CD4-positive, alpha-beta T cell treated with Interleukin-4 for 1 hour (primary cell): ENCODE measurements at regions not wholly inside any gene's neighbourhood (a gene's known extent, or its start where the extent isn't known, plus 50 kb on each side); places are given as distances from the start of the nearest gene placed in this dataset.
"Not testable (repeated sequence)": the region's sequence is repeated elsewhere in the genome, so short reads cannot be mapped to it uniquely, and the experiment has no call there.

Experiments used
- DNase-seq, 2 donors: peaks; one replicate each; pipeline ENCODE4 v3.0.0-alpha.2; 2020 to 2022

GRCh38 chr10:11403646-11404045 lies 207.8 kb downstream of the USP6NL start:
- not testable (repeated sequence) for DNase-seq

GRCh38 chr10:11403116-11403515 lies 208.3 kb downstream of the USP6NL start:
- DNase-seq = peak; percentile 70 to 80

DNA sequence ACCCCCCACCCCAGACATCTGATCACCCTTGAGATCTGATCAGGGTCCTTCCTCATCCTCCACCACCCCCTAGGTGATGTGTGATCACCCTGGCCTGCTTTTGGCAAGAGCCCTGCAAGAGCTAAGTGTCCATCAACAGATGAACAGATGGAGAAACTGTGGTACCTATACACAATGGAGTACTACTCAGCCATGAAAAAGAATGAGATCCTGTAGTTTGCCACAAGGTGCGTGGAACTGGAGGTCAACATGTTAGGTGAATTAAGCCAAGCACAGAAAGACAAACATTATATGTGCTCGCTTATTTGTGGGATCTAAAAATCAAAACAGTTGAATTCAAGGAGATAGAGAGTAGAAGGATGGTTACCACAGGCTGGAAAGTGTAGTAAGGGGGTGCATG lies 209.1 kb downstream of the USP6NL start:
- DNase-seq = no peak

DNA sequence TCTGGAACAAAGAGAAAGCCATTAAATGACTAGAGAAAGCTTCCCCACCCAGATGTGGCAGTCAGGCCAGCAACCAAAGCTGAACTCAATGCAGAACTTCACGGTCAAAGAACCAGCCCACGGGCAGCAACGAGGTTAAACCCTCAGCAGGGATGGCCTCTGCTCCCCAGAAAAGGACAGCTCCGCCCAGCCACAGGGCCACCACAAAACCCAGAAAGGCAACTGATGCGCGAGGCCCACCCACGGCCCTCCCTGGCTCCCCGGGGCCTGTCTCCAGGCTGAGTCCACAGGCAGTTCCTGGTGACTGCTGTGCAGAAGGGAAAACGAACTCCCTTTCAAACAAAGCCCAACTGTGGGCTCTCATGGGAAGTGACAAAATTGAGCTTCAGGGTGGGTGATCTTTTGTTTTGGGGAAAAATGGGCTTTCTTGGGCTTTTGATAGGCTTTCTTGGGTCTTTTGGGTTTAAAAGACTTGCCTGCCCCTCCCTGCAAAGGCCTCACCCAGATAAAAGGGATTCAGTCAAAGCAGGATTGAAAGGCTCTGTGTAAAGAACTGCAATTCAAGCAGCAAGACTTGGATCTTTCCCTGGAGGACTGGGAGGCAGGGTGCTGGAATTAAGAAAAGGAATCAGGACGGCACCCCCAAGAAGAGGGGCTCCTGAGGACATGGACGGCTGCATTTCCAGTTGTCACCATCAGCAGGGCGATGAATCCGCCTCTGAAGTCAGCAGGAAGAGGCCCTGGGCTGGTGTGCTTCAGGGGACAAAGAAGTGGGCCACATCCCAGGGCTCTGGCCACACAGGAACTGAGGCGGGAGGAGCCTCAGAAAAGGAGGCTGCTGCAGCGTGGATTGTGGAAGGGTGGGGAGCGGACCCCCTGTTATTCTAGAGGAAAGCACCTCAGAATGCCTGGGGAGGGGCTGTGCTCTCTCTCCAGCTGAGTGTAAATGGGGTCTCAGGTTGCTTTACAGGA lies 209.9 kb downstream of the USP6NL start:
- peak in 1 of 2 donors; percentile 28 for DNase-seq

DNA sequence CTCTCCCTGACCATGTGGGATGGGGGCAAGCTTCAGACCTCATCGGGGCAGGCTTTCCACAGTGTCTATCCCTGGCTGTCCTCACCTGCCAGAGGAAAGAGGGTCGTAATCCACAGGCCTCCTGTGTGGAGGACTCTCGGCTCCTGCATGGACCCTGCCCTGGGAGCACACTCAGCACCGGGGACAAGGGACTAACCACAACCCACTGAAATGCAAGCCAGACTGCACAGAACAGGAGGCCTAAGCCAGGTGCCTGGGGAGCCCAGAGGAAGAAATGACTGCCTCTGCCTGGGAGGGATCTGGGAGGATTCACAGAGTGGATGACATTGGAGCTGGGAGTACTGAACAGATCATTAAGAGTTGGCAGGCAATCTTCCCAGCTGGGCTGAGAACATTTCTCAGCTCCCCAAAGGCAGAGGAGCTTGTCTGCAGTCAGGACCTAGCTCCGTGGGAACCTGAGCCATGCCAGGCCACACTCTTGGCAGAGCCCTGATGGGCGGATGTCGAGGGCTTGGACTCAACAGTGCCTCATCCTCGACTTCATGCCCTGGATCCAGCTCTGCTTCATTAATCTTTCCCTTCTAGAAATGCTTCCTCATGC lies 213.4 kb downstream of the USP6NL start:
- no peak for DNase-seq

- no peak for DNase-seq
Measured at GRCh38 chr10:11397077-11397965, 214.1 kb downstream of the USP6NL start.

DNA sequence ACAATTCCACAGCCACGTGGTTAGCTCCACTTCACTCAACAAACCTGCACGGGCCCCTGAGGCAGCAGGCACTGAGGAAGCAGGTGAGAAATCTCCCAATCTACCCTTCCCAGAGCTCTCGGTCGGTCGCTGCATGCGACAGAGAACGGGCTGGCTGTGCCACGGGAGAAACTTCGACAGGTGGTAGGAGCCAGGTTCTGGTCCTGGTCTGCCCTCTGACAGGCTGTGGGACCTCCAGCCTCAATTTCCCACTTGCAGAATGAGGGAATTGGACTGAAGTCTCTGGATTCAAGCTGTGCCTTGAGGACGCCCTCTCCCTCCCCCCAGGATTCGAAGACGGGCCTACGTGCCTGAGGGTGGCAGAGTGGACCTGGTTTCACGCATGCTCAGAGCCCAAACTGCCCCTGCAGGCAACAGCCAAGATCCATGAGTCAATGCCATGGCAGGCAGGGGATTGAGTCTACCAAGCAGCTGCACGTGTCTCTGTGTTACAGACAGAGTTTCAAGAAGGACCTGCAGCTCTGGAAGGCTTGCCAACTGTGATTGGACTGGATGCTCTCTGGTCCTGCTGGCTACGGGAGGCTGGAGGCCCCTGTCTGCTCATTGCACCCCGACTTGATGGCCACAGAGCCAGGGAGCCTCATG lies 215.0 kb downstream of the USP6NL start:
- no peak for DNase-seq

DNA sequence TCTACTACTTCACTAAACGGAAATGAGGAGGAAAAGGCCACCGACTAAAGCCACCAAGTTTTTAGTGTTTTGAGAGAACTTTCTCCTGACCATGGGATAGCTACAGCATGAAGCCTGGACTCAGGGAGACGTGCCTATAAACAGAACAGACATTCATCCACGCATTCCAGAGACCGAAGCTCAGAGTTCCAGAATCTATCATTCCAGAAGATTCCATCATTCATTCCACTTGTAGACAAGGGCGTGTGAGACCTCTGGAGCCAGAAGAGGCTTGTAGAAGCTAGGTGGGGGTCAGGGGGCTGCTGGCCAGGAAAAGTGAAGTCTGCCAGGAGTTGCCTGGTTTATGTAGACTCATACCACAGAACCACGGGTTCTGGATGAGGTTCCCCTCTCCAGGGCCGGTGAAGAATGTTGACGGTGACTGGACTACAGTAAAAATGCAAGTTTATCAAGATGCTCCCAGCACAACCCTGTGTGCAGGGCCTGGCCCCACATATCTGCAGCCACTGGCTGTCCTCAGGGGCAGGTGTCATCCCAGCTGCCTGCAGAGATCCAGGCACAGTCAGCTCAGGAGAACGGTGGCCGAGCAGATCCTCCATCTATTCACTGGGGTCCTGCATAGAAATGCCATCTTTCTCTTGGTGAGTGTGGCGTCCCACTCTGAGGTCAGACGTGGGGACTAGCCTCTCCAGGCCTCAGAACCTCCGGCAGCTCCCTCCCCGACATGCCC lies 215.7 kb downstream of the USP6NL start:
- DNase-seq = no peak

DNA sequence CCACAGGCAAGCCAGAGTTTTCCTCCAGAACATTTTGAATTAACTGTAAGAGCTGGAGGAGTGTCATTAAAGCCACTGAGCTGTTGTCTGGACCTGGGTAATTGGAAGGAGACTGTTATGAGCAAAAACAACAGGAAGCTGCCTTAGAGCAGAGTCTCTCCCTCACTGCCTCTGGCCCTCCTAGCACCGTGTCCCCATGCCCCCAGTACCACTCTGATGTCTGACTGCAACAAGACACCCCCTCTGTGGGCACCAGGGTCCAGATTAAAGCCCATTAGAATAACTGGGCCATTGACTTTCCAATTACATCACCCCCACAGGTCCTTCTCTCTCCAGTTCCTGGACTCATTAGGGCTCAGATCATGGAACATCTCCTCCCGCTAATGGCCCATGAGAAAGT lies 216.3 kb downstream of the USP6NL start:
- DNase-seq = no peak

GRCh38 chr10:11393858-11394257 lies 217.6 kb downstream of the USP6NL start:
- no peak for DNase-seq

DNA sequence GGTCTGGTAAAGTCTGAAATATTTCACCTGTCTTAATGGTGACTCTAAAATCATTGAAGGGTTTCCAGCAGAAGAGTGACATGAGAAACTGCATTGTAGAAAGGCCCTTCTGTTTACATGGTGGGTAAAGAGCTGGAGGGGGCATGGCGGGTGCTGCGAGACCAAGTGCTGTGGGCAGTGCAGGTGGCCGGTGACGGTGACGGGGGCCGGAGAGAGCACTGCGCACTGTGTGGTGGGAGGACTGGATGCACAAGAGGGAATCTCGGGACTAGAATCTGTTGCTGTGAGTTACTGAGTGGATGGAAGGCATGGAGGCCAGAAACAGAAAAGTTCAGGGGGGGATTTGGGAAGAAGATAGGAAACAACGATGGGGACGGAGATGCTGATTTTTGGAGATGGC lies 218.7 kb downstream of the USP6NL start:
- no peak for DNase-seq

DNA sequence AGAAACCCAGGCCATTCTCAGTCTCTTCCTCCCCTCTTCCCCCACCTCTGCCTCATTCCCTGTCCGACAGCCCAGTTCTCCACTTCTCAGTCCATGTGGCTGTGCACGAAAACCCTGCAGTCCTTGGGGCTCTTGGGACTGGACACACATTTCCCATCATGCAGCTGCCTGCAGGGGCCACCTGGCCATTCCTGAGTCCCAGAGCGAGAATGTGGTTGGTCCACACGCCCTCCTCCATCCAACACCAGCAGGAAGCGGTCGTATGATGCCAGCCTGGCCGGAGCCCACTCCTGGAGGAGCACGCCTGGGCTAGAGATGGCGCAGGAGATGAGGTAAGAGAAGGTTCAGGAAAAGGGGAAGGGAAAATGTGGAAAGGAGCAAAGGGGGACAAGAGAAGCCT lies 222.5 kb downstream of the USP6NL start:
- DNase-seq = no peak

- DNase-seq = no peak
Measured at GRCh38 chr10:11387551-11388222, 223.8 kb downstream of the USP6NL start.

GRCh38 chr10:11387044-11387443 lies 224.4 kb downstream of the USP6NL start:
- DNase-seq = no peak
